HepG2 (cell line): ENCODE measurements at regions not wholly inside any gene's neighbourhood (a gene's known extent, or its start where the extent isn't known, plus 50 kb on each side); places are given as distances from the start of the nearest gene placed in this dataset.
A peak's percentile ranks its signal among the peaks of the same experiment; 100 is the strongest.

Source experiments
- ATAC-seq: fragments of 200-7000 bp; cut with Tn5 transposase; 3 replicates; pipeline ENCODE4 v1.9.1; 2020; ENCODE audit warnings: mild to moderate bottlenecking, moderate library complexity
- BruUV-seq: library from RNA; stranded (reverse); fragments of 400-500 nt; replicated peaks from 2 replicates; lab custom pipeline; 2021; lab: Mats Ljungman, UMichigan
- CTCF ChIA-PET: fragments of 300-600 bp; formaldehyde crosslinking; extraction: SDS; loops from one replicate; lab custom pipeline; 2021; ENCODE audit warnings: low total read pairs, inconsistent platforms, low intra/inter-chr PET ratio; lab: Yijun Ruan, JAX
- POLR2A ChIA-PET: fragments of 350-600 bp; sonication (Branson Sonifier 250); formaldehyde crosslinking; loops from one replicate; lab custom pipeline; 2020; ENCODE audit warnings: antibody characterized with exemption, inconsistent platforms; lab: Yijun Ruan, JAX
- DNase-seq: peaks from one replicate; pipeline ENCODE4 v3.0.0-alpha.2; 2015; ENCODE audit warnings: low spot score
- FAIRE-seq: peaks from 3 replicates; lab custom pipeline; 2011; peaks lifted over from hg19 to GRCh38; lab: Jason Lieb, UNC
- H2AFZ ChIP-seq: one replicate; pipeline ENCODE4 v1.6.1; 2011; ENCODE audit warnings: low read length, inconsistent platforms
- H3K27ac ChIP-seq: fragments of 300-600 bp; 3 replicates; pipeline ENCODE4 v1.8.0; 2011; ENCODE audit warnings: mixed run types, mild to moderate bottlenecking, mixed read lengths, low read length, inconsistent platforms; ENCODE audit not compliant: insufficient read depth; ENCODE audit errors: extremely low read length
- H3K27me3 ChIP-seq, 2 experiments: fragments of 200-600 bp in 1 of 2; 2 replicates in 1 of 2; 3 replicates in 1 of 2; pipeline versions ENCODE4 v1.6.0 to v1.8.0; 2011; ENCODE audit warnings: low read length in 2 of 2, mild to moderate bottlenecking in 2 of 2, moderate library complexity in 2 of 2, inconsistent platforms in 1 of 2; ENCODE audit not compliant: insufficient read depth in 2 of 2, control insufficient read depth in 1 of 2
- H3K36me3 ChIP-seq, 2 experiments: fragments of 200-600 bp in 1 of 2; replicated peaks in 1 of 2; 2 replicates in 1 of 2; 3 replicates in 1 of 2; pipeline versions ENCODE4 v1.5.1 to v1.8.0; 2011; ENCODE audit warnings: low read length in 2 of 2, inconsistent platforms in 1 of 2; ENCODE audit not compliant: insufficient read depth in 2 of 2, control insufficient read depth in 1 of 2
- H3K4me1 ChIP-seq: 2 replicates; pipeline ENCODE4 v1.5.1; 2012; ENCODE audit warnings: low read length, inconsistent platforms; ENCODE audit not compliant: insufficient read depth
- H3K4me2 ChIP-seq: 2 replicates; pipeline ENCODE4 v1.6.0; 2011; ENCODE audit warnings: low read depth, low read length, inconsistent platforms
- H3K4me3 ChIP-seq, 3 experiments: fragments of 200-600 bp in 1 of 3; sonication (generic), shearing (Covaris generic) in 1 of 3; replicated peaks in 1 of 3; 2 replicates each; pipeline ENCODE4 v1.5.1; 2011 to 2016; ENCODE audit warnings: low read length in 3 of 3, inconsistent platforms in 2 of 3, low read depth in 2 of 3, mild to moderate bottlenecking in 2 of 3, control low read depth in 1 of 3, mixed read lengths in 1 of 3; ENCODE audit not compliant: insufficient read depth in 1 of 3
- H3K79me2 ChIP-seq: one replicate; pipeline ENCODE4 v1.6.1; 2011; ENCODE audit warnings: low read length, inconsistent platforms; ENCODE audit not compliant: insufficient read depth
- H3K9ac ChIP-seq: 2 replicates; pipeline ENCODE4 v1.6.0; 2011; ENCODE audit warnings: mild to moderate bottlenecking, low read depth, low read length, inconsistent platforms; ENCODE audit not compliant: insufficient read depth
- H3K9me3 ChIP-seq: 2 replicates; pipeline ENCODE4 v1.5.1; 2012; ENCODE audit warnings: mild to moderate bottlenecking, low read length
- H4K20me1 ChIP-seq: 2 replicates; pipeline ENCODE4 v1.6.0; 2011; ENCODE audit warnings: inconsistent platforms, mild to moderate bottlenecking, low read length, moderate library complexity; ENCODE audit not compliant: insufficient read depth
- ATF7 ChIP-seq, 2 experiments: fragments of 450-650 bp in 1 of 2; sonication (generic) in 1 of 2; formaldehyde crosslinking in 1 of 2; IDR thresholded peaks; 2 replicates each; pipeline versions ENCODE4 v1.4.0 to v1.6.1; 2016 to 2020; ENCODE audit warnings: antibody characterized with exemption in 1 of 2, mild to moderate bottlenecking in 1 of 2, missing genetic modification reagents in 1 of 2
- BRCA1 ChIP-seq: sonication (generic); formaldehyde crosslinking; IDR thresholded peaks from 2 replicates; pipeline ENCODE4 v1.4.0; 2020; ENCODE audit warnings: missing genetic modification reagents
- DNMT3B ChIP-seq: conservative IDR thresholded peaks from 2 replicates; pipeline ENCODE4 v1.6.1; 2016; ENCODE audit warnings: missing biosample characterization, control low read depth
- JARID2 ChIP-seq: sonication (generic); formaldehyde crosslinking; IDR thresholded peaks from 2 replicates; pipeline ENCODE4 v1.8.1; 2023; ENCODE audit warnings: missing genetic modification reagents, inconsistent platforms; ENCODE audit not compliant: insufficient replicate concordance
- MYNN ChIP-seq: sonication (generic); formaldehyde crosslinking; IDR thresholded peaks from 2 replicates; pipeline ENCODE4 v1.4.0; 2020; ENCODE audit warnings: mild to moderate bottlenecking, low read depth, missing genetic modification reagents
- NCOA2 ChIP-seq: sonication (generic); formaldehyde crosslinking; IDR thresholded peaks from 2 replicates; pipeline ENCODE4 v1.8.0; 2022; ENCODE audit warnings: inconsistent platforms
- NPAS2 ChIP-seq: sonication (generic); formaldehyde crosslinking; IDR thresholded peaks from 2 replicates; pipeline ENCODE4 v1.8.0; 2022; ENCODE audit warnings: mild to moderate bottlenecking, missing genetic modification reagents, borderline replicate concordance
- ZEB1 ChIP-seq: IDR thresholded peaks from 2 replicates; pipeline ENCODE4 v1.6.1; 2012; ENCODE audit warnings: mild to moderate bottlenecking, low read depth, inconsistent platforms; ENCODE audit not compliant: insufficient replicate concordance
- ZFP62 ChIP-seq: sonication (generic); formaldehyde crosslinking; IDR thresholded peaks from 2 replicates; pipeline ENCODE4 v1.4.0; 2020; ENCODE audit warnings: missing genetic modification reagents
- ZFY ChIP-seq: sonication (generic); formaldehyde crosslinking; IDR thresholded peaks from 2 replicates; pipeline ENCODE4 v1.4.0; 2020; ENCODE audit warnings: missing genetic modification reagents
- ZNF773 ChIP-seq: sonication (generic); formaldehyde crosslinking; IDR thresholded peaks from 2 replicates; pipeline ENCODE4 v1.4.0; 2020; ENCODE audit warnings: missing genetic modification reagents, borderline replicate concordance
- ZNF775 ChIP-seq: sonication (generic); formaldehyde crosslinking; IDR thresholded peaks from 2 replicates; pipeline ENCODE4 v1.4.0; 2020; ENCODE audit warnings: missing genetic modification reagents, mild to moderate bottlenecking, moderate library complexity, borderline replicate concordance
- ZNF776 ChIP-seq: sonication (generic); formaldehyde crosslinking; IDR thresholded peaks from 2 replicates; pipeline ENCODE4 v1.4.0; 2020; ENCODE audit warnings: mild to moderate bottlenecking, missing genetic modification reagents
- ZSCAN31 ChIP-seq: sonication (generic); formaldehyde crosslinking; IDR thresholded peaks from 2 replicates; pipeline ENCODE4 v1.5.0; 2020; ENCODE audit warnings: low read depth, mild to moderate bottlenecking, missing genetic modification reagents
- WGBS: methylation state at CpG from one replicate; pipeline ENCODE4 v1.1.6; 2017; ENCODE audit warnings: low lambda C conversion rate; 5-methylcytosine and 5-hydroxymethylcytosine counted together
- in situ Hi-C: cut with HindIII; loops from 2 replicates; pipeline ENCODE4 v1.10.0; 2017; ENCODE audit warnings: low pct_unique_long_range_greater_than_20kb; ENCODE audit not compliant: extremely low pct_ligation_motif_present
- intact Hi-C: fragments of 100-400 bp; cut with micrococcal nuclease; formaldehyde crosslinking; loops from one replicate; pipeline ENCODE4 v1.10.0; 2022; ENCODE audit not compliant: unreplicated experiment
- TF ChIP-seq, protein P1 (sequence below): sonication (generic); formaldehyde crosslinking; IDR thresholded peaks from 2 replicates; pipeline ENCODE4 v1.8.0; 2022; ENCODE audit warnings: missing genetic modification reagents, mild to moderate bottlenecking, moderate library complexity, borderline replicate concordance
- TF ChIP-seq, protein P2 (sequence below): sonication (generic); formaldehyde crosslinking; IDR thresholded peaks from 2 replicates; pipeline ENCODE4 v1.9.0; 2021; ENCODE audit warnings: missing genetic modification reagents, mild to moderate bottlenecking, borderline replicate concordance

DNA sequence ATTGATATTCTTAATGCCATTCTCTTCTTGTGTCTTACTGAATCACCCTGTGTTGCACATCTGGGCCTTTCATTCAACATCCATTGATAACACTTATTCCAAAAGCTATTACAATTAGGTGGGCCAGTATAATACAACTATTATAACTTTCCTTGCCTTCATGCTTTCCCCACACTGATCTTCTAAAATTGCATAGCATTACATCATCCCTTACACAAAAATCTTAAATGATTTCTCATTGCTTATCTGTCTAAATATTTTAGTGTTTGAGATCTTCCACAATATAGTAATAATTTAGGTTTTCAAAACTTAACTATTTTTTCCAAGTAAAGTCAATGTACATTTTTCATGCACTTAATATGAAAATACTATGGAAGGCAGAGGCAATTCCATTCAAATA is 1634.1 kb downstream of the PLA2G4A start:
- no peak for DNase-seq
- intact Hi-C loops (no loop called here), in situ Hi-C loops (no loop called here)
- Histone ChIP-seq H3K4me2 (no peak overlapping the region), H3K27me3 (no peaks in the 10 kb centered on the region), H4K20me1 (no peaks in the 10 kb centered on the region), H2AFZ (no peak overlapping the region), H3K79me2 (no peaks in the 10 kb centered on the region), H3K36me3 (no peaks in the 10 kb centered on the region), H3K9me3 (no peaks in the 10 kb centered on the region; the same call in 1 of the 2 replicates), H3K4me1 (no peaks in the 10 kb centered on the region), H3K4me3 (no peak overlapping the region), H3K27ac (no peak overlapping the region), H3K9ac (no peak overlapping the region)
- TF ChIP-seq ZFP62 (CRISPR knock-in tag) (no peak), NPAS2 (CRISPR knock-in tag) (no peak), DNMT3B (CRISPR knock-in tag) (no peak), JARID2 (CRISPR knock-in tag) (no peak), ZEB1 (no peak), ATF7 (IDR thresholded peaks at IDR 0.05) (peak; percentile 59), ATF7 (CRISPR knock-in tag; IDR thresholded peaks at IDR 0.05) (no peak)
- ATAC-seq = no peak
- ChIA-PET POLR2A (no interaction called here), CTCF (no interaction called here)
- no TSS peak for BruUV-seq
- FAIRE-seq = no peak

DNA sequence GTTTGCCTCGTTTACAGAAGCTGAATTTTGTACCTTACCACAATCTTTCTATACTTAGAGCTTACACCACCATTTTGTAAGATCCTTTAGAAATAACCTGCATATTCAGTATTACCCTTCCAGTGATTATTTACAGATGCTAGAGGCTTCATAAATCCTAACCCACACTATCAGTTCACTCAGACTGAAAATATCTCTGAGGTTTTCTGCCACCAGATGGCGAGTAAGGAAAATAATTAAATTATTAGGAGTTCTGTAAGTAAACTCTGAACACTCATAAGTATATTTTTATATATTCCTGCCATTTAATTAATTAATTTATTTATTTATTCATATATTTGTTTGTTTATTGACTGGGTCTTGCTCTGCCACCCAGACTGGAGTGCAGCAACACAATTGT is 1635.2 kb downstream of the PLA2G4A start:
- no TSS peak for BruUV-seq
- H3K9ac ChIP-seq = no peak overlapping the region
- intact Hi-C loops = no loop called here
- TF ChIP-seq ZFY (CRISPR knock-in tag) (no peak), ZNF773 (CRISPR knock-in tag) (no peak), ZNF776 (CRISPR knock-in tag) (no peak), ZNF775 (no peak), MYNN (CRISPR knock-in tag) (no peak), ZSCAN31 (CRISPR knock-in tag) (no peak), NCOA2 (CRISPR knock-in tag) (no peak), BRCA1 (CRISPR knock-in tag) (no peak)
- TF ChIP-seq, protein P1, sequence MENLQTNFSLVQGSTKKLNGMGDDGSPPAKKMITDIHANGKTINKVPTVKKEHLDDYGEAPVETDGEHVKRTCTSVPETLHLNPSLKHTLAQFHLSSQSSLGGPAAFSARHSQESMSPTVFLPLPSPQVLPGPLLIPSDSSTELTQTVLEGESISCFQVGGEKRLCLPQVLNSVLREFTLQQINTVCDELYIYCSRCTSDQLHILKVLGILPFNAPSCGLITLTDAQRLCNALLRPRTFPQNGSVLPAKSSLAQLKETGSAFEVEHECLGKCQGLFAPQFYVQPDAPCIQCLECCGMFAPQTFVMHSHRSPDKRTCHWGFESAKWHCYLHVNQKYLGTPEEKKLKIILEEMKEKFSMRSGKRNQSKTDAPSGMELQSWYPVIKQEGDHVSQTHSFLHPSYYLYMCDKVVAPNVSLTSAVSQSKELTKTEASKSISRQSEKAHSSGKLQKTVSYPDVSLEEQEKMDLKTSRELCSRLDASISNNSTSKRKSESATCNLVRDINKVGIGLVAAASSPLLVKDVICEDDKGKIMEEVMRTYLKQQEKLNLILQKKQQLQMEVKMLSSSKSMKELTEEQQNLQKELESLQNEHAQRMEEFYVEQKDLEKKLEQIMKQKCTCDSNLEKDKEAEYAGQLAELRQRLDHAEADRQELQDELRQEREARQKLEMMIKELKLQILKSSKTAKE (CRISPR knock-in tag) = no peak
- TF ChIP-seq, protein P2, sequence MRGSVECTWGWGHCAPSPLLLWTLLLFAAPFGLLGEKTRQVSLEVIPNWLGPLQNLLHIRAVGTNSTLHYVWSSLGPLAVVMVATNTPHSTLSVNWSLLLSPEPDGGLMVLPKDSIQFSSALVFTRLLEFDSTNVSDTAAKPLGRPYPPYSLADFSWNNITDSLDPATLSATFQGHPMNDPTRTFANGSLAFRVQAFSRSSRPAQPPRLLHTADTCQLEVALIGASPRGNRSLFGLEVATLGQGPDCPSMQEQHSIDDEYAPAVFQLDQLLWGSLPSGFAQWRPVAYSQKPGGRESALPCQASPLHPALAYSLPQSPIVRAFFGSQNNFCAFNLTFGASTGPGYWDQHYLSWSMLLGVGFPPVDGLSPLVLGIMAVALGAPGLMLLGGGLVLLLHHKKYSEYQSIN = no peak
- TF ChIP-seq, all 625 proteins: peak for 0
- in situ Hi-C loops = no loop called here
- 0% methylated on average over 2 of the region's 2 CpGs for WGBS
- Histone ChIP-seq H3K4me3 (no peak overlapping the region), H4K20me1 (no peaks in the 10 kb centered on the region), H3K27me3 (no peaks in the 10 kb centered on the region), H2AFZ (peak overlapping the region; percentile 5), H3K4me2 (no peak overlapping the region), H3K79me2 (no peaks in the 10 kb centered on the region), H3K36me3 (no peaks in the 10 kb centered on the region), H3K27ac (no peak overlapping the region), H3K4me1 (no peaks in the 10 kb centered on the region), H3K9me3 (no peaks in the 10 kb centered on the region; the same call in 1 of the 2 replicates)
- FAIRE-seq (no peak), ATAC-seq (no peak), DNase-seq (no peak)
- POLR2A ChIA-PET = no interaction called here
- CTCF ChIA-PET = no interaction called here
